ENCODE measurements at regions not wholly inside any gene's neighbourhood (a gene's known extent, or its start where the extent isn't known, plus 50 kb on each side); places are given as distances from the start of the nearest gene placed in this dataset.
A peak's percentile ranks its signal among the peaks of the same experiment; 100 is the strongest.
"Not testable (repeated sequence)": the region's sequence is repeated elsewhere in the genome, so short reads cannot be mapped to it uniquely, and the experiment has no call there.

- ATAC-seq; H3K4me3 ChIP-seq; H3K27me3 ChIP-seq; H3K9me3 ChIP-seq; intact Hi-C loops (cut with DNase I); H3K4me1 ChIP-seq; DNase-seq; H3K36me3 ChIP-seq; H3K27ac ChIP-seq: not testable (repeated sequence)
These were observed 63.3 kb upstream of the FRG2B start for GRCh38 chr10:133689897-133690296.

GRCh38 chr10:133688441-133688912 lies 61.9 kb upstream of the FRG2B start:
- intact Hi-C loops (cut with DNase I); H3K4me3 ChIP-seq; H3K27ac ChIP-seq; H3K36me3 ChIP-seq; H3K4me1 ChIP-seq; DNase-seq; H3K9me3 ChIP-seq; H3K27me3 ChIP-seq: not testable (repeated sequence)
- peak; percentile 58 for ATAC-seq

GRCh38 chr10:133687689-133688440 lies 61.3 kb upstream of the FRG2B start:
- H3K4me1 ChIP-seq; DNase-seq; H3K36me3 ChIP-seq; H3K9me3 ChIP-seq; intact Hi-C loops (cut with DNase I); H3K4me3 ChIP-seq; H3K27ac ChIP-seq; H3K27me3 ChIP-seq: not testable (repeated sequence)
- peak; percentile 80 for ATAC-seq

GRCh38 chr10:133686992-133687391 lies 60.4 kb upstream of the FRG2B start:
- H3K27me3 ChIP-seq; H3K9me3 ChIP-seq; H3K27ac ChIP-seq; H3K4me1 ChIP-seq; H3K36me3 ChIP-seq; DNase-seq; H3K4me3 ChIP-seq; intact Hi-C loops (cut with DNase I): not testable (repeated sequence)
- ATAC-seq: peak; percentile 43

Data from upper lobe of right lung (tissue), 1 donor.